ENCODE measurements at regions not wholly inside any gene's neighbourhood (a gene's known extent, or its start where the extent isn't known, plus 50 kb on each side); places are given as distances from the start of the nearest gene placed in this dataset.

DNA sequence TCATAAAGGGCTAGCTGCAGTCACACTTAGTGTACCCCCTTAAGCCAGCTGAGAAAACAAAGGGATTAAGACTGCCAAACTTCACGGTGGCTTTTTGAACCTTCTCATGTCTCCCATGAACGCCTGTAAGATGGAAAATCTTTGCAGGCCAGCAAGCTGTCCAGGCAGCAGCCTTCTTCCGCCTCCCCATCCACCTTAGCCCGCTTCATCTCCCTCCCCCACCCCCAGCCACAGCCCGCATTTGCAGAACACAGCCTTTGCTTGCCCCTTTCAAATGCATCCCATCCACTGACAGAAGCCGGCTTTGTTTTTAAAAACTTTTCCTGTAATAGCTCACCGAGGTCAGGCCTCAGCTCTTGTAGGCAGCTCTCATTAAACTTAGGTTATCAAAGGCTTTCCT is 113.8 kb upstream of the FAM9B start:
- no peak for DNase-seq (ENCODE audit: low read depth, low spot score)

DNA sequence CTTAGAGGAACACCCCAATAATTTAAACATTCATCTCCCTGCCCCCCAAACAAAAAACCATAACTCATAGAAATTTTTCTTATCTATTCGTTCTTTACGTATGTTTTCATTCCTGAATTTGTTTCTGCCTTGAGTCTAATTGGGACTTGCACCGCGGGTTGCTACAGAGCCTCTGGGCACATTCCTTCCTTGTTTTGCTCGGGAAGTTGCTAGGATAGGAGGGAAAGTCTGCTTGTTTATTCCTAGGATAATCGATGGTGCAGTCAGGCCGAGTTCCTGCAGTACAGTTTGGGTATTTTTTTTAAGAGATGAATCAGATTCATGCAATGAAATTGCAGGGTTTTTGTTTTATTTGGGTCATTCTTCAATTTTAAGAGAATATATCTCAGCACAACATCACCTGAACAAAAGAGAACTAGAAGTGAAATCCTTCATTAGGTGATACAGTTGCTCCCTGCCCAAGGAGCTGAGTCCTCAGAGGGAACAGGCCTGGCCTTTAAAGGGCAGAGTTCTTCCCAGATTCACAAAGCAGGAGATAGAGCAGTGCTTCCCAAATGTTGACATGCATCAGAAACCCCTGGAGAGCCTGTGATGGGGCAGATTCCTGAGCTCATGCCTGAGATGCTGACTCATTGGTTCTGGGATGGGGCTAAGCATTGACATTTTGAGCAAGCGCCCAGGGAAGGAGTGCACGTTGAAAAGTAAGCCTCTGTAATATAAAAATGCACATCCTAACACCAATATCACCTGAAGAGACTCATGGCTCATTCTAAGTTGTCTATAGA is 114.9 kb upstream of the FAM9B start:
- DNase-seq (ENCODE audit: low read depth, low spot score) = no peak

DNA sequence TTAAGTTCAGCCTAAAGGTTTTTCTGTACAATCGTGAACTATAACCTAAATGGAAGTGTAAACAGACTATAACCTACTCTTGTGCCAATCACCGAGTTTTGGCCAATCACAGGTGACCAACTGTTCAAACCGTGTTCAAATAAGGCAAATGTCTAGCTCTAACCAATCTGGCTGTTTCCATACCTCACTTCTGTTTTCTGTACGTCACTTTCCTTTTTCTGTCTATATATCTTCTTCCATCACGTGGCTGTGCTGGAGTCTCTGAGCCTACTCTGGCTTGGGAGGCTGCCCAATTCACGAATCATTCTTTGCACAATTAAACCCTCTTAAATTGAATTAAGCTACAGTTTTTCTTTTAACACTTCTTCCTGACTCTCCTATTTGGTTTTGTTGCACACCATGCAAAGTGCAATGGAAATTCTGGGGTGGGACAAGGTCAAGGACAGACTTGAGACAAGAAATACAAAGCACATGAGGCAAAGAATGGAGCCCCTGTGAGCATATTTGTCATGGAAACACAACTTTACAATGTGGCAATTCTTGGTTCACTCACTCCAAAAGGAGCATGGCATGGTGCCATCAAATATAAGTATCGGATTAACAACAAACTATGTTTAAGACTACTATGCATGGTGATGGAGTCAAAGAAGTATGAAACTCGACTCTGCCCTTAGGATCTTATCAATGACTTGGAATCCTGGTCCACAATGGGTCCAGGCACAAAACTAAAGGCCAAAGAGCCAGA is 115.7 kb upstream of the FAM9B start:
- no peak for DNase-seq (ENCODE audit: low read depth, low spot score)

DNA sequence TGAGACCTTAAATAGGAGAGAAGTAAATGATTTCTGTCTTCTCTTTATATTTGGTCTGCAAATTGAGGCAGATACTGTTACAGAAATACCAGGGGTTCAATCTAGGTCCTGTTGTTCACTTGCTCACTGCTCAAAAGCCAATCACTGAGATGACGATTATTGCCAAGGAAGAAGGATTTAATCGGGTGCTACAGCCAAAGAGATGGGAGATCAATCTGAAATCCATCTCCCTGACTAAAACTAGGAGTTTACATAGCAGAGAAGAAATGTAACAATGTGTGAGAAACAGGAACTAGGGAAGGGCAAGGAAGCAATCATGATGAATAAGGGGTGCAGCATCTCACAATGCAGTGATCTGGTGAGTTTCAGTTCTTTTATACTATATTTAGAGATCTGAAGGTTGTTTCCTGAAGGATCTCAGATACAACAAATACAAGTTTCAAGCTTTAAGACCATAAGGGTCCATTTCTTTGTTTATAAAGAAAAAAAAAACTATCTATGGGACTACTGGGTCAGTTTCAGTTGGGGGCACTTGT is 117.9 kb upstream of the FAM9B start:
- no peak for DNase-seq (ENCODE audit: low read depth, low spot score)

DNA sequence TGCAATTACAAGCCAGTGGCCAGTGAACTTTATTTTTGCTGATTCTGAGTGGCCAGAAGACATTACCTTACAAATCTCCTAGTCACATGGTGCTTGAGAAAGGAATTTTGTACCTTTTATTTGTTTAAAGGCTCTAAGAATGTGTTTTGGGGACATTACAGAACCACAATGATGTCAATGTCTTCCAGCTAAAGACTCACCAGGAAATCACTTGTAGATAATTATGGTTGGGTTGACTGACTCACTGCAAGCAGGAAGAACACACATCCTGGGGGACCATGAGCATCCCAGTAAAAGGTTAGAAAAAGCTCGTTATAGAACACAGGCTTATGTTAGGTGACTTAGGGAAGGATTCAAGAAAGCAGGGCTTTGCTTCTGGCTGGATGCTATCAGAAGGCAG is 119.4 kb upstream of the FAM9B start:
- no peak for DNase-seq (ENCODE audit: low read depth, low spot score)

DNA sequence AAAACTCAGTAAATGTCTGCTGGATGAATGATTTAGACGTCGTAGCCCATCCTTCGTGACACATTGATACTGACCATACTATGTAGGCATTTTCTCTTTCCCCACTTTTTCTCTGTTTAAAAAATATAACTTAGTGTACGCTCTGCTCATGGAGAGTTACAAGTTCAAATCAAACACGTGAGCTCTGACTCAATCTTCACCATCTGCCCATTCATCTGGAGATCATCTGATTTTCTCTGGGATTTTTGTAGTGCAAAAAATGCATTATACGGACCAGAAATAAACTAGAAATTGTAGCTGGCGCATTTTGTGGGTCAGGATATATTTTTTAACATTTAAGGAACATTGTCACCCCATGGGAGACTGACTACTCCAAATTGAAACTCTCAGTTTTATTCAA is 124.7 kb upstream of the FAM9B start:
- no peak for DNase-seq (ENCODE audit: low read depth, low spot score)

DNA sequence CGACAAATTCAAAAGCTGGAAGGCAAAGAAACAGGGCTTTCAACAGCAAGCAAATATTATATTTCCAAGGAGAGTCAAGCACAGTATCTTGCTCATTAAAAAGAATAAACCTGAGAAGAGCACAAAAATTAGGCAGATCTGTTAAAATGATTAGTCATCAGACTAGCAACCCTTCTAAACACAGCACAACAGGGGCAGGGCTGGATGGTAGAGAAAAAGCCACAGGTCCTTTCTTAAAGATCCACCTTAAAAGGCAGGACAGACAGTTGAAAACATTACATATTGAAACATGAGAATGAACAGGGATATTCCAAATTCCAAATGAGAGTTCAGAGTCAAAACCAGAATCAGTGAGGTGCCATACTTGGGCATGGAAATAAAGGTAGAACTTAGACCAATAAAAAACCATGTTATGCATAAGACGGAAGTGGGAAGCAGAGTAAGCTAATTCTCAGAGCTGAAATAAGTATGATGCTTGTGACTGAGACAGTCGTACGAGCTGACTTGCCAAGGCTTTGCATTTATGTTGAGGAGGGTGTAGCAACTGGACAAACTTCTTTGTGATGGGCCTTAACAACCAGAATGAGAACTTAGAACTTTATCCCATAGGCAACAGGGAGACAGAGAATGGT is 126.9 kb upstream of the FAM9B start:
- no peak for DNase-seq (ENCODE audit: low read depth, low spot score)

DNA sequence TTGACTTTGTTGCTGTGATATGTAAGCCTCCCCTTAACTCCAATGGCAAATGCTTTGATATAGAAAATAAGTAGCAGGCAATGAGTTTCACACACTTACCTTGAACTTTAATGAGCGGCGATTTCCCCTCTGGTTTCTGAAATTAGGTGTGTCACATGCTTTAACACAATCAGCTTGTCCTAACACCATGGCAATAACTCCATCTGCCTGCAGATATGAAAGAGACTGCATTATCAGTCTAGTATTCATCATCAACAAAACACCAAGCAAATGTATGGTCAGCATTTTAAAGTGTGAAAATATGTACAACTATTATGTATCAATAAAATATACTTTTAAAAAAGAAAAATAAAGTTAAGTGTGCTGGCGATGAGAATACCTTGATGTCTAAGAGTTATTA is 128.8 kb upstream of the FAM9B start:
- DNase-seq (ENCODE audit: low read depth, low spot score) = no peak

DNA sequence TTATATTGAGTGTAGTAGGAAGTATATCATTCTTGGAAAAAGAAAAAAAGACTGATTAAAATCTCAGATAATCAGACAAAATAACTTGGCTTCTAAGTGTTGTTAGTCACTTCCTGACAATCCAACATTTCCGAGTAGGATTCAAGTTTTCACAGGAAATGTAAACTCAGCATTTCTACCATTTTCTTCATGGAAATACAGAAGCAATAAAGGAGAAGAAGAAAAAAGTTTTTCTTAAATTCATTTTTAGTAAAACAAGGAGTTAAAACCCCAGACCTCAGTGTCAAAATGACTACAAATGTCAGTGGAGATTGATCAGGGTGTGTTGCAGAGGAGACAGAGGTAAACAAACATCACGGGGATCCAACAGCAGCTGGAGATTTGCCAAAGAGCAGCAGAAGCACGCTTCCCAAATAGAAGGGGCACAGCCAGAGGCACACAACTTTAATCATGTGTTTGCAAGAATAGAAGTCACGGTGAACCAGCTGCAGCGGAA is 129.3 kb upstream of the FAM9B start:
- DNase-seq (ENCODE audit: low read depth, low spot score) = no peak

DNA sequence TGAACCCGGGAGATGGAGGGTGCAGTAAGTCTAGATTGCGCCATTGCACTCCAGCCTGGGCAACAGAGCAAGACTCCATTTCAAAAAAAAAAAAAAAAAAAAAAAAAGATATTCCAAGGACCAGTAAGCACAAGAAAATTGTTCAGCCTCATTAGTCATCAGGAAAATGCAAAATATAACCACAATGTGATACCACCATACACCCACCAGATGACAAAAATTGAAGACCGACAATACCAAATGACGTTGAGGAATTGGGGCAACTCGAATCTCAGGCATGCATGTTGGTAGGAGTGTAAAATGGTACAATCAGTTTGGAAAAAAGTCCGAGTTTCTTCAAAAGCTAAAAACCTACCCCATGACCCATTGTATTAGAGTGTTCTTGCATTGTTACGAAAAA is 130.2 kb upstream of the FAM9B start:
- DNase-seq (ENCODE audit: low read depth, low spot score) = no peak

DNA sequence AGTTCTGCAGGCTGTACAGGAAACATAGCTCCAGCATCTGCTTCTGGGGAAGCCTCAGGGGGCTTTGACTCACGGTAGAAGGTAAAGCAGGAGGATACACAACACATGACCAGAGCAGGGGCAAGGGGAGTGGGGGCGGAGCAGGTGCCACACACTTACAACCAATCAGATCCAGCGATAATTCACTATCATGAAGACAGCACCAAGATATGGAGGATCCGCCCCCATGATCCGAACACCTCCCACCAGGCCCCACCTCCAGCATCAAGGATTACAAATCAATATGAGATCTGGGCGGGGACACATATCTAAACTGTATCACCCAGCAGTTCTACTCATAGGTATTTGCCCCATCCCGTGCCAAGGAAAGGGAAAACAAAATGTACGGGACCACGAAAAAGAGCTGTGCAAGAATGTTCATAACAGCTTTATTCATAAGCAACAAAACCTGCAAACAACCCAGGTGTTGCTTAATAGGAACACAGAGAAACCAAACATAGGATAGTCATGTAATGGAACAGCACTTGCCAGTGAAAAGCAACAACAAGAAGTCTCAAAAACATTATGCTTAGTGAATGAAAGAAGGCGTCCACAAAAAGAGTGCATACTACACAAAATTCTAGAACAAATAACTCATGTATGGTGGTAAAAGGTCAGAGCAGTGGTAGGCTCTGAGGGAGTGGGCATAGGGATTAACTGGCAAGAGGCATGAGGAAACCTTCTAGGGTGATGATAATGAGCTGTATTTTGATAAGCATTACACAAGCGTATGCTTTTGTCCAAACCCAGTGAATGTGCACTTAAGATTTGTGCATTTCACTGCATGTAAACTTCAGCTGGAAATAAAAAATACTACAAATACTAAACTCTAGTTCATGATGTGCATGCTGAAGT is 130.9 kb upstream of the FAM9B start:
- no peak for DNase-seq (ENCODE audit: low read depth, low spot score)

DNA sequence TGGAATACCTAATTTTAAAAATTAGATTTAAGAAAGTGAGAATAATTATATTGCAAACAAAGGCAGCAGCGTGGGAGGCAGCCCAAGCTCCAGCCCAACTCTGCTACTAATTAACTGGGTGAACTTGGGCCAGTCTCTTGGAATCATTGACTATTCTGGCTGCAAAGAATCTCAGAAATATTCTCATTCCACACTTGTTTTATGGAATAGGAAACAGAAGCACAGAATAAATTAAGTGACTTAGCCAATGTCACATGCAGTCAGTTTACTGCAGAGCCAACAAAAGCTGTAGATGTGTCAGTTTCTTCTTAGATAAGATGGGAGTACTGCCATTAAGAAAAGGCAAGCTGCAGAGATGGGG is 132.6 kb upstream of the FAM9B start:
- DNase-seq (ENCODE audit: low read depth, low spot score) = no peak

DNA sequence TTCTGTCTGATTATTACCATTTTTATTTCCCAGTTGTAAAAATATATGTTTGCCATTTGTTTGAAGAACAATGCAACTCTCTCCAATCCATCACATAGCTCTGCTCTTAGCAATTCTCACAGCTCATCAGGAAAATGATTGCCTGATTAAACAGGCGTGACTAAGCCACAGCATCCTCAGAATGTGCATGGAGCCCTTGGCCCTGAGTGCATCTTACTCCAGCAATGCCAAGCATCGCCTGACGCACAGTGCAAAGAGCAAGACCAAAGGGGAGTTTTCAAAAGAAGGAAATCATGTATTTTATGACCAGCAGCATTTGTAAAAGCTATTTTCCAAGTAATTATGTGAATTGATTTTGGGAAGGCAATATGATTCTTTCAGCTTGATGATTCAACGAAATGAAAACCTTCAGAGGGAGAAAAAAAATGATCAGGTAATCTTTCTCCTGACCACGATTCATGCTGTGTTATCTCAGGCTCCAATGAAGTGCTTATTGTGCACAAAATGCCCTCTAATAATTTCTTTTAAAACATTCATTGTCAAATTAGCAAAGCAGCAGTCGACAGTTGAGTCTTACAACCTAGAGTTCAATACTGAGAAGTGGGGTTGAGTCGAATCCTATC is 138.0 kb upstream of the FAM9B start:
- no peak for DNase-seq (ENCODE audit: low read depth, low spot score)

DNA sequence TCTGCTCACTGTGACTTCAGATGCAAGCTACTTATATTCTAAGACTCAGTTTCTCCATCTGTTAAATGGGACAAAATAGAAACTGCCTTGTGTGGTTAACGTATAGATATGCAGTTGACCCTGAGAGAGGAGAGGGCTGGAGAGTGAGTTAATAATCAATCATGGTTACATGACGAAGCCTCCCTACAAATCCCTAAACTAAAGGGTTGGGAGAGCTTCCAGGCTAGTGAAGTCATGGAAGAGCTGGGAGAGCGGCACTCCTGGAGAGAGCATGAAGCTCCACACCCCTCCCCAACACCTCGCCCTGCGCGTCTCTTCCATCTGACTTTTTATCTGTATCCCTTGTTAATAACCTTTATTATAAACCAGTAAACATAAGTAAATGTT is 138.5 kb upstream of the FAM9B start:
- DNase-seq (ENCODE audit: low read depth, low spot score) = no peak

DNA sequence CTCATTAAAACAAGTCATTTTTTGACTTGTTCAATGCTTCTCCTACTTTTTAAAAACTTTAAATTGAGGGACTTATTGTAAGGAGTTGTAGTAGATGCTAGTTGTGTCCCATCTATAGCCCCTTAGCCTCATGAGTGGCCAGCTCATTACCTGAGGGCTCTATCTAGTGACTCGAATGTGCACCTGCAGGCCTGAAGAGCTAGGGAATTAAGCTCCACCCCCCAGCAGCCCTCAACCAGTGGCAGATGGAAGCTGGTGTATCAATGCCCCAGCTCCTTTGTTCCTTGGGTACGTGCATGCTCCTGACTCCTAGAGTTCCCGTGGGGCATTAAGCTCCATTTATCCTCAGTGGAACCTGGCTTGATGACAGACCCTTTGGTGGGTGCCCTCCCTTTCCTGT is 146.7 kb upstream of the FAM9B start:
- no peak for DNase-seq (ENCODE audit: low read depth, low spot score)

DNA sequence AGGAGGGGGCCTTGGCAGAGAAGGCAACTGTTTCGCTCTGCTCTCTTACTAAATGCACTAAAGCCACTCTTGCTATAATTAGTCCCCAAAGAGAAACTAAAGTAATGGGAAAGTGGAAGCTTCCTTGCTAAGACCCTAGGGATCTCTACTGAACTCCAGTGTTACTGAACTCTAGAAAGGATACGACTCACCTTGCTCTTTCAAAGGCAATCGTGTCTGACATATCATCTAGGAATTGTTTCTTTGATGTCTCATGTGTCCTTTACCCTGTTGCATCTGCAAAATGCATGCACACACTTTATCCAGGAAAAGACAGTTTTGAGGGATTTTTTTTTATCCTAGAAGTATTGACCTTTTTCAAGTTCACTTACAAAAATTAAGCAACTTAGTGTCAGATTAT is 148.1 kb upstream of the FAM9B start:
- DNase-seq (ENCODE audit: low read depth, low spot score) = no peak

DNA sequence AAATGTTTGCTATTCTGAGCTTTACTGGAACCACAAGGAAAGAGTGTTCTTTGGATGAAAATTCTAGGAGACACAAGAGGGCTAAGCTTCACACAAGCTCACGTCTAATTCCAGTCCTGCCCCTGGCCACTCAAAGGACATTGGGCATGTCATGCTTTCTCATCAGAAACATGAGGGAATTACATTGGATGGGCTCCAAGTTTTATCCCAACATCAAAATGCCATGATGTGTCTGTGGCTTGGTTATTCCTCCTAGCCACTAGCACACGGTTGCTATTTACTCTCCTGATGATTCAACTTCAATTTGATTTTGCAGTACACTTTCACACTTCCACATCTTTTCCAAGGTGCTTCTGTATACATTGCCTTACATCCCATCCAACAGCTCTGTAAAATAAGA is 149.6 kb upstream of the FAM9B start:
- DNase-seq (ENCODE audit: low read depth, low spot score) = no peak

DNA sequence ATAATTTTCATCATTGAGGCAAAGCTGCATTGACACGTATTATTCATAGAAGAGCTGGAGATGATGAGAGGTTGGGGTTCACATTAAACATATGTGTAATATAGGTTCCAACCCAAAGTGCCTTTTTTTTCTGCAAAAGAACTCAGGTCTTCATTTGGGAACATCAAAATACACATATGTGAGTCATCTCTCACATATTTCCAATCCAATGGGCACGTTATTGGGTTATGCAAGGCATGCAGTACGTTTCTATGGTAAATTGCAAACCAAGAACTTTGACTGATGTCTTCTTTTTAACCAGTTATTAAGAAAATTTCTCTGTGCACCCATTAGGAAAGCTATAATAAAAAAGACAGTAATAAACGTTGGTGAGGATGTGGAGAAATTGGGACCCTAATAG is 150.3 kb upstream of the FAM9B start:
- no peak for DNase-seq (ENCODE audit: low read depth, low spot score)

DNA sequence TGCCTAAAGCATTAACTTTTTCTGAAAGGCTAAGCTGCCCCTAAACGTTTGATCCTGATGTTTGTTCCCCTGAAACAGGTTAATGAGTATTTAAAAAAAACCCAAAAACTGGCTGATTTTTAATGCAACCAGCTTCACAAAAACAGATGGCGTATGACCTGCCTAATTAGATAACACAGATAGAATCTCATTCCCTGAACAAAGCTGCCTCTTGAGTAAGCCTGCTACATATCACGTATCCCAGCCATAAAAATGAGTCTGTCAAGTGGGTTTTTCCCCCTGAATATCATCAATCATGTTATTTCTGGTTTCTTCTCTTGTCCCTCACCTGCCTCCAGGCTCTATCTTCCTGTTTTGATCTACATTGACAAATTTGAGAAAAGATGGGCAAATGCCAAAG is 154.2 kb upstream of the FAM9B start:
- DNase-seq (ENCODE audit: low read depth, low spot score) = no peak

DNA sequence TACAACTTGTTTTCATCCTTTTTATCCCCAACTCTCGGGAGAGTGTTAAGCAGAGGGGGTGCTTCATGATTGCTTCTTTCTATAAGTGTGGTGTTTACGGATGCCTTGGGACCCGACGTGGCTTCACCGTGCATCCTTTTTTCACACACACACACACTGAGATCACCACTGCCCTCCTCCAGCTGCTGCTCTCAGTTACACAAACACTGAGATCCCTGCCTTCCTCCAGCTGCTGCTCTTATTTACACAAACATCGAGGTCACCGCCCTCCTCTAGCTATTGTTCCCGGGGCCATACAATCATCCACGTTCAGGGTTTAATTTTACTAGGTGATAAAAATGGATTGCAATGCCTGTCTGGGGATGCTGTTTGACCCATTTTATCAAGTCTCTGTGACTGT is 155.4 kb upstream of the FAM9B start:
- DNase-seq (ENCODE audit: low read depth, low spot score) = no peak

DNA sequence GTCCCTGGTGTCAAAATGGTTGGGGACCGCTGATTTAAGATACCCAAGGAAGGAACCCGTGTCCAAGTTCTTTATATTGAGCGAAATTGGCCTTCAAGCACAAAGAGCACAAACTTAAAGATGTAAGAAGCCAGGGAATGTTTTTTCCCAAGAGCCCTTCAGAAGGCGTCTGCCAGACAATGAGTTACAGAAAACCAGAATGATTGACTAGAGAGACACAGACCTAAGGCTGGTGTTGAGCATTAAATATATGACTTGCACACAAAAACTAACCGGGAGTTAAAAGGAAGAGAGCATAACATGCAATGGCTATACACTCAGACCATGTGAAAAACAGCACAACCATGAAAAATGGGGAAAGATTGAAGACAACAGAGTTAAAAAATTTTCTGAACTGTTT is 157.5 kb upstream of the FAM9B start:
- no peak for DNase-seq (ENCODE audit: low read depth, low spot score)

Data from activated naive CD8-positive, alpha-beta T cell treated with anti-CD3 and anti-CD28 coated beads, Interleukin-2, amount 50 U/mL, for 16 hours (primary cell).